Panc1 (cell line): ENCODE measurements at regions not wholly inside any gene's neighbourhood (a gene's known extent, or its start where the extent isn't known, plus 50 kb on each side); places are given as distances from the start of the nearest gene placed in this dataset.

Experiments
- POLR2AphosphoS5 ChIP-seq: IDR thresholded peaks from 2 replicates; pipeline ENCODE4 v1.6.1; 2012; ENCODE audit warnings: mild to moderate bottlenecking, low read depth, low read length, moderate library complexity
- TF ChIP-seq, protein P1 (sequence below): fragments of 450-650 bp; IDR thresholded peaks from 2 replicates; pipeline ENCODE4 v1.5.1; 2017; ENCODE audit warnings: mild to moderate bottlenecking

- TF ChIP-seq, protein P1, sequence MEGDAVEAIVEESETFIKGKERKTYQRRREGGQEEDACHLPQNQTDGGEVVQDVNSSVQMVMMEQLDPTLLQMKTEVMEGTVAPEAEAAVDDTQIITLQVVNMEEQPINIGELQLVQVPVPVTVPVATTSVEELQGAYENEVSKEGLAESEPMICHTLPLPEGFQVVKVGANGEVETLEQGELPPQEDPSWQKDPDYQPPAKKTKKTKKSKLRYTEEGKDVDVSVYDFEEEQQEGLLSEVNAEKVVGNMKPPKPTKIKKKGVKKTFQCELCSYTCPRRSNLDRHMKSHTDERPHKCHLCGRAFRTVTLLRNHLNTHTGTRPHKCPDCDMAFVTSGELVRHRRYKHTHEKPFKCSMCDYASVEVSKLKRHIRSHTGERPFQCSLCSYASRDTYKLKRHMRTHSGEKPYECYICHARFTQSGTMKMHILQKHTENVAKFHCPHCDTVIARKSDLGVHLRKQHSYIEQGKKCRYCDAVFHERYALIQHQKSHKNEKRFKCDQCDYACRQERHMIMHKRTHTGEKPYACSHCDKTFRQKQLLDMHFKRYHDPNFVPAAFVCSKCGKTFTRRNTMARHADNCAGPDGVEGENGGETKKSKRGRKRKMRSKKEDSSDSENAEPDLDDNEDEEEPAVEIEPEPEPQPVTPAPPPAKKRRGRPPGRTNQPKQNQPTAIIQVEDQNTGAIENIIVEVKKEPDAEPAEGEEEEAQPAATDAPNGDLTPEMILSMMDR: no peak
- TF ChIP-seq POLR2AphosphoS5: no peak
Measured at GRCh38 chr7:25632616-25633015, 404.3 kb upstream of the NPVF start.
